ENCODE measurements at regions not wholly inside any gene's neighbourhood (a gene's known extent, or its start where the extent isn't known, plus 50 kb on each side); places are given as distances from the start of the nearest gene placed in this dataset.

DNA sequence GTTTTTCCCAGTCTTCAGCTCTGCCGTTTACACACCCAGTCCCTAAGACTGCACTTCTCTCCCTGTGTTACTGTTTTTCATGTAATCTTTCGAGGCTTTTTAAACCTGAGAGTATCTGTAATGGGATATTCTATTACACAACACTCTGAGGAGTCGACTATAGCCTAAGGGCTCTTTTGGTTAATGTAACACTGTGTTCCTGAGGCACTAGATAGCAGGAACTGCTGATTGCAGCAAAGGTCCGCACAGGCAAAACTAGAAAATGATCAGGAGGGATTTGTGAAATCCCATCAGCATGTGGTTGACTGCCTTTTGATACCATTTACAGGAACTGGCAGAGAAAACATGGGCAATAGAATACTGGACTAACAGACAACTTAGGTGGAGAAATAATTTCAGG is 512.3 kb upstream of the RAG2 start:
- Histone ChIP-seq H3K27ac (ENCODE audit: extremely low read length, insufficient read depth, low read length) (no peak overlapping the region), H3K4me1 (ENCODE audit: insufficient read depth, low read length) (no peaks in the 10 kb centered on the region), H3K79me2 (ENCODE audit: insufficient read depth, low read length) (no peaks in the 10 kb centered on the region), H3K27me3 (ENCODE audit: control insufficient read depth in 1 of 2, insufficient read depth in 2 of 2, low read length in 2 of 2) (no peaks in the 10 kb centered on the region), H3K4me3 (replicated peaks in 1 of 3; ENCODE audit: insufficient read depth in 1 of 3, low read depth in 2 of 3, low read length in 3 of 3) (no peak overlapping the region), H3K9ac (ENCODE audit: insufficient read depth, low read depth, low read length) (no peak overlapping the region), H3K9me3 (ENCODE audit: low read length) (peaks cover 11% of the 10 kb centered on the region; the same call in 1 of the 2 replicates), H4K20me1 (ENCODE audit: insufficient read depth, low read length) (no peaks in the 10 kb centered on the region), H2AFZ (ENCODE audit: low read length) (no peak overlapping the region), H3K36me3 (replicated peaks in 1 of 2; ENCODE audit: control insufficient read depth in 1 of 2, insufficient read depth in 2 of 2, low read length in 2 of 2) (no peaks in the 10 kb centered on the region), H3K4me2 (ENCODE audit: low read depth, low read length) (no peak overlapping the region)
- no peak for ATAC-seq
- intact Hi-C loops (cut with micrococcal nuclease; ENCODE audit: unreplicated experiment) (no loop called here), in situ Hi-C loops (cut with HindIII; ENCODE audit: extremely low pct_ligation_motif_present, low pct_unique_long_range_greater_than_20kb) (no loop called here)
- TF ChIP-seq HNRNPH1 (optimal IDR thresholded peaks at IDR 0.05; ENCODE audit: low read depth, low read length) (no peak), ZNF839 (CRISPR knock-in tag; IDR thresholded peaks at IDR 0.05; ENCODE audit: borderline replicate concordance) (no peak), ZNF720 (CRISPR knock-in tag; IDR thresholded peaks at IDR 0.05) (no peak), IRX3 (CRISPR knock-in tag; IDR thresholded peaks at IDR 0.05; ENCODE audit: borderline replicate concordance, low read depth) (no peak), IRF2 (CRISPR knock-in tag; IDR thresholded peaks at IDR 0.05) (no peak), MAFG (CRISPR knock-in tag; IDR thresholded peaks at IDR 0.05) (no peak), TRIM24 (CRISPR knock-in tag; IDR thresholded peaks at IDR 0.05) (no peak), RFX3 (CRISPR knock-in tag; IDR thresholded peaks at IDR 0.05) (no peak), ZNF749 (CRISPR knock-in tag; IDR thresholded peaks at IDR 0.05; ENCODE audit: borderline replicate concordance) (no peak), SRSF4 (IDR thresholded peaks at IDR 0.05; ENCODE audit: low read depth, low read length, poor library complexity, severe bottlenecking) (no peak), ZNF441 (CRISPR knock-in tag; IDR thresholded peaks at IDR 0.05; ENCODE audit: borderline replicate concordance) (no peak), ZNF816 (CRISPR knock-in tag; IDR thresholded peaks at IDR 0.05; ENCODE audit: borderline replicate concordance) (no peak), RBAK (CRISPR knock-in tag; IDR thresholded peaks at IDR 0.05) (no peak), PTBP1 (IDR thresholded peaks at IDR 0.05; ENCODE audit: low read depth, low read length, poor library complexity, severe bottlenecking) (no peak), JUNB (CRISPR knock-in tag; IDR thresholded peaks at IDR 0.05; ENCODE audit: borderline replicate concordance) (no peak), ZNF143 (CRISPR knock-in tag; IDR thresholded peaks at IDR 0.05) (no peak), MED8 (CRISPR knock-in tag; IDR thresholded peaks at IDR 0.05; ENCODE audit: insufficient replicate concordance) (no peak)
- TF ChIP-seq, protein P1, sequence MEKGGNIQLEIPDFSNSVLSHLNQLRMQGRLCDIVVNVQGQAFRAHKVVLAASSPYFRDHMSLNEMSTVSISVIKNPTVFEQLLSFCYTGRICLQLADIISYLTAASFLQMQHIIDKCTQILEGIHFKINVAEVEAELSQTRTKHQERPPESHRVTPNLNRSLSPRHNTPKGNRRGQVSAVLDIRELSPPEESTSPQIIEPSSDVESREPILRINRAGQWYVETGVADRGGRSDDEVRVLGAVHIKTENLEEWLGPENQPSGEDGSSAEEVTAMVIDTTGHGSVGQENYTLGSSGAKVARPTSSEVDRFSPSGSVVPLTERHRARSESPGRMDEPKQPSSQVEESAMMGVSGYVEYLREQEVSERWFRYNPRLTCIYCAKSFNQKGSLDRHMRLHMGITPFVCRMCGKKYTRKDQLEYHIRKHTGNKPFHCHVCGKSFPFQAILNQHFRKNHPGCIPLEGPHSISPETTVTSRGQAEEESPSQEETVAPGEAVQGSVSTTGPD (CRISPR knock-in tag; IDR thresholded peaks at IDR 0.05) = no peak
- TF ChIP-seq, protein P2, sequence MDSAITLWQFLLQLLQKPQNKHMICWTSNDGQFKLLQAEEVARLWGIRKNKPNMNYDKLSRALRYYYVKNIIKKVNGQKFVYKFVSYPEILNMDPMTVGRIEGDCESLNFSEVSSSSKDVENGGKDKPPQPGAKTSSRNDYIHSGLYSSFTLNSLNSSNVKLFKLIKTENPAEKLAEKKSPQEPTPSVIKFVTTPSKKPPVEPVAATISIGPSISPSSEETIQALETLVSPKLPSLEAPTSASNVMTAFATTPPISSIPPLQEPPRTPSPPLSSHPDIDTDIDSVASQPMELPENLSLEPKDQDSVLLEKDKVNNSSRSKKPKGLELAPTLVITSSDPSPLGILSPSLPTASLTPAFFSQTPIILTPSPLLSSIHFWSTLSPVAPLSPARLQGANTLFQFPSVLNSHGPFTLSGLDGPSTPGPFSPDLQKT (CRISPR knock-in tag; IDR thresholded peaks at IDR 0.05; ENCODE audit: borderline replicate concordance) = no peak
- TF ChIP-seq, protein P3, sequence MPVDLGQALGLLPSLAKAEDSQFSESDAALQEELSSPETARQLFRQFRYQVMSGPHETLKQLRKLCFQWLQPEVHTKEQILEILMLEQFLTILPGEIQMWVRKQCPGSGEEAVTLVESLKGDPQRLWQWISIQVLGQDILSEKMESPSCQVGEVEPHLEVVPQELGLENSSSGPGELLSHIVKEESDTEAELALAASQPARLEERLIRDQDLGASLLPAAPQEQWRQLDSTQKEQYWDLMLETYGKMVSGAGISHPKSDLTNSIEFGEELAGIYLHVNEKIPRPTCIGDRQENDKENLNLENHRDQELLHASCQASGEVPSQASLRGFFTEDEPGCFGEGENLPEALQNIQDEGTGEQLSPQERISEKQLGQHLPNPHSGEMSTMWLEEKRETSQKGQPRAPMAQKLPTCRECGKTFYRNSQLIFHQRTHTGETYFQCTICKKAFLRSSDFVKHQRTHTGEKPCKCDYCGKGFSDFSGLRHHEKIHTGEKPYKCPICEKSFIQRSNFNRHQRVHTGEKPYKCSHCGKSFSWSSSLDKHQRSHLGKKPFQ (CRISPR knock-in tag; IDR thresholded peaks at IDR 0.05; ENCODE audit: insufficient replicate concordance) = no peak
- BruUV-seq (replicated peaks) = no TSS peak
- no peak for DNase-seq (ENCODE audit: low spot score)
- POLR2A ChIA-PET = no interaction called here
- CTCF ChIA-PET (ENCODE audit: low intra/inter-chr PET ratio, low total read pairs) = no interaction called here
- under 1% methylated on average over 4 of the region's 4 CpGs for WGBS (ENCODE audit: low lambda C conversion rate)
- FAIRE-seq = no peak

Measured in HepG2 (cell line).